ENCODE measurements at regions not wholly inside any gene's neighbourhood (a gene's known extent, or its start where the extent isn't known, plus 50 kb on each side); places are given as distances from the start of the nearest gene placed in this dataset.
"Not testable (repeated sequence)": the region's sequence is repeated elsewhere in the genome, so short reads cannot be mapped to it uniquely, and the experiment has no call there.

GRCh38 chr1:65590279-65590678 lies 169.8 kb downstream of the LEPR start:
- no peak for ATAC-seq

- no peak for ATAC-seq
Observed at GRCh38 chr1:65593516-65593915, 173.0 kb downstream of the LEPR start.

- ATAC-seq = no peak
Observed at GRCh38 chr1:65595724-65596123, 175.3 kb downstream of the LEPR start.

GRCh38 chr1:65596768-65597167 lies 176.3 kb downstream of the LEPR start:
- ATAC-seq = no peak

- ATAC-seq = no peak
Observed at GRCh38 chr1:65605621-65606020, 185.2 kb downstream of the LEPR start.

- no peak for ATAC-seq
Observed at GRCh38 chr1:65606426-65606825, 186.0 kb downstream of the LEPR start.

- ATAC-seq = no peak
Observed at GRCh38 chr1:65613884-65614283, 178.8 kb upstream of the PDE4B start.

- ATAC-seq = no peak
Observed at GRCh38 chr1:65615859-65616258, 176.8 kb upstream of the PDE4B start.

GRCh38 chr1:65621721-65622120 lies 171.0 kb upstream of the PDE4B start:
- ATAC-seq = not testable (repeated sequence)

- ATAC-seq = no peak
Observed at GRCh38 chr1:65623895-65624294, 168.8 kb upstream of the PDE4B start.

GRCh38 chr1:65625528-65625927 lies 167.2 kb upstream of the PDE4B start:
- no peak for ATAC-seq

GRCh38 chr1:65626003-65626402 lies 166.7 kb upstream of the PDE4B start:
- no peak for ATAC-seq

- ATAC-seq = no peak
Observed at GRCh38 chr1:65629788-65630187, 162.9 kb upstream of the PDE4B start.

GRCh38 chr1:65630855-65631254 lies 161.8 kb upstream of the PDE4B start:
- ATAC-seq = no peak

GRCh38 chr1:65632235-65632634 lies 160.5 kb upstream of the PDE4B start:
- no peak for ATAC-seq

- no peak for ATAC-seq
Observed at GRCh38 chr1:65640046-65640445, 152.6 kb upstream of the PDE4B start.

- not testable (repeated sequence) for ATAC-seq
Observed at GRCh38 chr1:65649185-65649584, 143.5 kb upstream of the PDE4B start.

GRCh38 chr1:65650682-65651081 lies 142.0 kb upstream of the PDE4B start:
- ATAC-seq = no peak

- ATAC-seq = not testable (repeated sequence)
Observed at GRCh38 chr1:65654526-65654925, 138.2 kb upstream of the PDE4B start.

- not testable (repeated sequence) for ATAC-seq
Observed at GRCh38 chr1:65657609-65658008, 135.1 kb upstream of the PDE4B start.

- no peak for ATAC-seq
Observed at GRCh38 chr1:65658122-65658521, 134.6 kb upstream of the PDE4B start.

- ATAC-seq = no peak
Observed at GRCh38 chr1:65668368-65668767, 124.3 kb upstream of the PDE4B start.

- ATAC-seq = no peak
Observed at GRCh38 chr1:65670518-65670917, 122.2 kb upstream of the PDE4B start.

GRCh38 chr1:65674522-65674921 lies 118.2 kb upstream of the PDE4B start:
- ATAC-seq = no peak

- ATAC-seq = no peak
Observed at GRCh38 chr1:65679773-65680172, 112.9 kb upstream of the PDE4B start.

GRCh38 chr1:65681096-65681495 lies 111.6 kb upstream of the PDE4B start:
- no peak for ATAC-seq
